ENCODE measurements at regions not wholly inside any gene's neighbourhood (a gene's known extent, or its start where the extent isn't known, plus 50 kb on each side); places are given as distances from the start of the nearest gene placed in this dataset.

- Mint-ChIP-seq H3K4me1 (ENCODE audit: low read depth, unreplicated experiment) (no peaks in the 10 kb centered on the region), H3K36me3 (ENCODE audit: unreplicated experiment) (no peaks in the 10 kb centered on the region), H3K27ac (ENCODE audit: unreplicated experiment) (no peak overlapping the region), H3K27me3 (ENCODE audit: unreplicated experiment) (peaks cover 2% of the 10 kb centered on the region), H3K9me3 (ENCODE audit: unreplicated experiment) (no peaks in the 10 kb centered on the region), H3K4me3 (ENCODE audit: unreplicated experiment) (no peak overlapping the region)
- no peak for TF ChIP-seq CTCF (IDR thresholded peaks at IDR 0.05; ENCODE audit: partially characterized antibody, unreplicated experiment)
- DNase-seq = no peak
Measured at GRCh38 chr4:97370568-97370967, 772.7 kb downstream of the STPG2 start.

- H3K4me3 Mint-ChIP-seq (ENCODE audit: unreplicated experiment) = no peak overlapping the region
- H3K27me3 Mint-ChIP-seq (ENCODE audit: unreplicated experiment) = peaks cover 2% of the 10 kb centered on the region
- no peak overlapping the region for H3K27ac Mint-ChIP-seq (ENCODE audit: unreplicated experiment)
- no peak for TF ChIP-seq CTCF (IDR thresholded peaks at IDR 0.05; ENCODE audit: partially characterized antibody, unreplicated experiment)
- H3K9me3 Mint-ChIP-seq (ENCODE audit: unreplicated experiment) = no peaks in the 10 kb centered on the region
- H3K4me1 Mint-ChIP-seq (ENCODE audit: low read depth, unreplicated experiment) = no peaks in the 10 kb centered on the region
- no peaks in the 10 kb centered on the region for H3K36me3 Mint-ChIP-seq (ENCODE audit: unreplicated experiment)
- DNase-seq = no peak
Measured at GRCh38 chr4:97374526-97374925, 768.8 kb downstream of the STPG2 start.

DNA sequence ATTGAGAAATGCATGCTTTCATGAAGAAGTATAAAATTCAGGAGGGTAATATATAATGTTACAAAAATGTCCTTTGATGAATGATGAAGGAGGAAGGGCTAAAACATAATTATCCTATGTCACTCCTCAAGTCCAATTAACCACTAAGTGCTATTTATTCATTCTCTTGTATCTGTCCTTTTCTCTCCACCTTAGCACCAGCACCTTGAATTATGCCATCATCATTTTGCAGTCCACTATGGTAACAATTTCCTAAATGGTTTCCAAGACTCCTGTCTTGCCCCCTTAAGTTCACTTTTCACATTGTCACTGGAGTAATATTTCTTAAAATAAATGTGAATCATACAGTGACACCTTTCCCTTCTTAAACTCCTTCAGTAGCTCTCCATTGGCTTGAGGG lies 756.3 kb downstream of the STPG2 start:
- H3K9me3 Mint-ChIP-seq (ENCODE audit: unreplicated experiment) = no peaks in the 10 kb centered on the region
- no peak for TF ChIP-seq CTCF (IDR thresholded peaks at IDR 0.05; ENCODE audit: partially characterized antibody, unreplicated experiment)
- no peak for DNase-seq
- no peaks in the 10 kb centered on the region for H3K27me3 Mint-ChIP-seq (ENCODE audit: unreplicated experiment)
- no peak overlapping the region for H3K4me3 Mint-ChIP-seq (ENCODE audit: unreplicated experiment)
- no peaks in the 10 kb centered on the region for H3K36me3 Mint-ChIP-seq (ENCODE audit: unreplicated experiment)
- no peak overlapping the region for H3K27ac Mint-ChIP-seq (ENCODE audit: unreplicated experiment)
- H3K4me1 Mint-ChIP-seq (ENCODE audit: low read depth, unreplicated experiment) = no peaks in the 10 kb centered on the region

- TF ChIP-seq CTCF (IDR thresholded peaks at IDR 0.05; ENCODE audit: partially characterized antibody, unreplicated experiment) = no peak
- no peak overlapping the region for H3K27ac Mint-ChIP-seq (ENCODE audit: unreplicated experiment)
- H3K9me3 Mint-ChIP-seq (ENCODE audit: unreplicated experiment) = no peaks in the 10 kb centered on the region
- no peaks in the 10 kb centered on the region for H3K27me3 Mint-ChIP-seq (ENCODE audit: unreplicated experiment)
- no peak for DNase-seq
- H3K4me1 Mint-ChIP-seq (ENCODE audit: low read depth, unreplicated experiment) = no peaks in the 10 kb centered on the region
- no peaks in the 10 kb centered on the region for H3K36me3 Mint-ChIP-seq (ENCODE audit: unreplicated experiment)
- no peak overlapping the region for H3K4me3 Mint-ChIP-seq (ENCODE audit: unreplicated experiment)
Measured at GRCh38 chr4:97394653-97395052, 748.6 kb downstream of the STPG2 start.

DNA sequence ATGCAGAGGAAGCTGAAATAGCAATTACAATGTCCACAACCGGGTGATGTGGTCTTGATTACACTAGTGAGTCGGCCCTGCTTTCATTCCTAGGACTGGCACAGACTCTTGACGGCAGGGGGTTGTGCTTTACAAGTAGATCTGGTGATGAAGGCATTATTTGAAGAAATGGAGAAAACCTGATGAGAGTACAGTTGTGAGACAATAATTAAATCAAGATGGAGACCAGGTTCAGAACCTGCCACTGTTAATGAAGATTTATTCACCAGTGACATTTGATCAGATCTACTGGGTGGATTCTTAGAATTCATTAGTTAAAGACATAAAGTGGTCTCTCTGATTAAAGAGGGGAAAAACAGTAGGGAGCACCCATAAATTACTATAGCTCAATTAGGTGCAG lies 747.2 kb downstream of the STPG2 start:
- H3K4me1 Mint-ChIP-seq (ENCODE audit: low read depth, unreplicated experiment) = no peaks in the 10 kb centered on the region
- H3K36me3 Mint-ChIP-seq (ENCODE audit: unreplicated experiment) = no peaks in the 10 kb centered on the region
- H3K4me3 Mint-ChIP-seq (ENCODE audit: unreplicated experiment) = no peak overlapping the region
- peaks cover 2% of the 10 kb centered on the region for H3K27me3 Mint-ChIP-seq (ENCODE audit: unreplicated experiment)
- no peak for DNase-seq
- no peak overlapping the region for H3K27ac Mint-ChIP-seq (ENCODE audit: unreplicated experiment)
- no peak for TF ChIP-seq CTCF (IDR thresholded peaks at IDR 0.05; ENCODE audit: partially characterized antibody, unreplicated experiment)
- H3K9me3 Mint-ChIP-seq (ENCODE audit: unreplicated experiment) = no peaks in the 10 kb centered on the region

Measured in glutamatergic neuron (in vitro differentiated cells).